GM19240 (cell line): ENCODE measurements at regions not wholly inside any gene's neighbourhood (a gene's known extent, or its start where the extent isn't known, plus 50 kb on each side); places are given as distances from the start of the nearest gene placed in this dataset.
"Not testable (repeated sequence)": the region's sequence is repeated elsewhere in the genome, so short reads cannot be mapped to it uniquely, and the experiment has no call there.

ENCODE experiments used
- DNase-seq: peaks from one replicate; pipeline ENCODE4 v3.0.0; 2011; ENCODE audit warnings: low spot score; ENCODE audit not compliant: insufficient read length

GRCh38 chr14:65834051-65834450, 421.5 kb downstream of the FUT8 start:
- DNase-seq = no peak

GRCh38 chr14:65834812-65835211, 422.3 kb downstream of the FUT8 start:
- DNase-seq = no peak

- DNase-seq = no peak
Observed at GRCh38 chr14:65835501-65835900, 423.0 kb downstream of the FUT8 start.

- DNase-seq = no peak
Observed at GRCh38 chr14:65838565-65838964, 426.0 kb downstream of the FUT8 start.

- no peak for DNase-seq
Observed at GRCh38 chr14:65840118-65840751, 427.7 kb downstream of the FUT8 start.

- no peak for DNase-seq
Observed at GRCh38 chr14:65840786-65841185, 428.3 kb downstream of the FUT8 start.

- DNase-seq = no peak
Observed at GRCh38 chr14:65846196-65846868, 433.8 kb downstream of the FUT8 start.

GRCh38 chr14:65847075-65847847, 434.7 kb downstream of the FUT8 start:
- DNase-seq = peak; percentile 14

- not testable (repeated sequence) for DNase-seq
Observed at GRCh38 chr14:65847931-65848330, 435.4 kb downstream of the FUT8 start.

GRCh38 chr14:65849091-65849490, 436.6 kb downstream of the FUT8 start:
- DNase-seq = no peak

GRCh38 chr14:65849558-65849957, 437.0 kb downstream of the FUT8 start:
- no peak for DNase-seq

- no peak for DNase-seq
Observed at GRCh38 chr14:65850429-65851135, 438.1 kb downstream of the FUT8 start.

GRCh38 chr14:65852689-65853088, 440.2 kb downstream of the FUT8 start:
- no peak for DNase-seq

GRCh38 chr14:65853407-65853955, 441.0 kb downstream of the FUT8 start:
- DNase-seq = no peak

- DNase-seq = no peak
Observed at GRCh38 chr14:65854215-65854614, 441.7 kb downstream of the FUT8 start.

- DNase-seq = no peak
Observed at GRCh38 chr14:65860956-65861611, 448.6 kb downstream of the FUT8 start.

GRCh38 chr14:65864549-65864948, 452.0 kb downstream of the FUT8 start:
- no peak for DNase-seq

GRCh38 chr14:65864984-65865383, 452.5 kb downstream of the FUT8 start:
- no peak for DNase-seq

- DNase-seq = no peak
Observed at GRCh38 chr14:65866448-65866847, 453.9 kb downstream of the FUT8 start.

GRCh38 chr14:65866886-65867285, 454.4 kb downstream of the FUT8 start:
- DNase-seq = no peak

- DNase-seq = no peak
Observed at GRCh38 chr14:65867333-65867732, 454.8 kb downstream of the FUT8 start.
